HCT116 (cell line): ENCODE measurements at regions not wholly inside any gene's neighbourhood (a gene's known extent, or its start where the extent isn't known, plus 50 kb on each side); places are given as distances from the start of the nearest gene placed in this dataset.

Experiments
- ATAC-seq: fragments of 200-7000 bp; cut with Tn5 transposase; 2 replicates; pipeline ENCODE4 v1.9.1; 2020; ENCODE audit warnings: mild to moderate bottlenecking, moderate library complexity
- BruUV-seq: library from RNA; stranded (reverse); fragments of 400-500 nt; replicated peaks from 2 replicates; lab custom pipeline; 2021; lab: Mats Ljungman, UMichigan
- CTCF ChIA-PET: fragments of 300-600 bp; sonication (Branson Sonifier 250); formaldehyde crosslinking; loops from one replicate; lab custom pipeline; 2021; ENCODE audit warnings: antibody characterized with exemption; lab: Charles Lee
- POLR2A ChIA-PET: fragments of 300-600, 350-600 bp; sonication (Branson Sonifier 250); formaldehyde crosslinking; loops from one replicate; lab custom pipeline; 2021; ENCODE audit warnings: antibody characterized with exemption; lab: Charles Lee
- RAD21 ChIA-PET, 2 experiments: fragments of 300-600 bp; sonication (Branson Sonifier 250); formaldehyde crosslinking; loops; one replicate each; lab custom pipeline; 2023; ENCODE audit warnings: low total read pairs in 2 of 2; ENCODE audit not compliant: uncharacterized antibody in 2 of 2, unreplicated experiment in 2 of 2, low non-redundant PET in 1 of 2; lab: Charles Lee
- DNase-seq: peaks from one replicate; pipeline ENCODE4 v3.0.0-alpha.2; 2010; ENCODE audit warnings: low read depth, low spot score
- H2AFZ ChIP-seq: fragments of 200-600 bp; shearing (Covaris generic), sonication (generic); 2 replicates; pipeline ENCODE4 v1.6.1; 2017; ENCODE audit warnings: low read depth, mixed run types, mixed read lengths, antibody characterized with exemption, low read length; ENCODE audit not compliant: poor library complexity, severe bottlenecking
- H3K27ac ChIP-seq: 2 replicates; pipeline ENCODE4 v1.5.1; 2012; ENCODE audit warnings: low read depth, low read length
- H3K27me3 ChIP-seq: fragments of 200-600 bp; sonication (generic); 2 replicates; pipeline ENCODE4 v1.6.1; 2016; ENCODE audit warnings: mixed run types, low read length, mixed read lengths; ENCODE audit not compliant: insufficient read depth
- H3K36me3 ChIP-seq, 2 experiments: fragments of 200-500 bp in 1 of 2; fragments of 200-600 bp in 1 of 2; sonication (Bioruptor generic) in 1 of 2; sonication (generic) in 1 of 2; 2 replicates each; pipeline versions ENCODE4 v1.5.1 to v1.6.1; 2014 to 2016; ENCODE audit warnings: low read length in 2 of 2, inconsistent platforms in 1 of 2, mixed read lengths in 1 of 2, mixed run types in 1 of 2; ENCODE audit not compliant: insufficient read depth in 2 of 2, control insufficient read depth in 1 of 2
- H3K4me1 ChIP-seq, 2 experiments: fragments of 200-600 bp in 1 of 2; sonication (generic) in 1 of 2; 2 replicates each; pipeline versions ENCODE4 v1.5.1 to v1.6.1; 2012 to 2017; ENCODE audit warnings: low read length in 2 of 2, inconsistent platforms in 1 of 2, mild to moderate bottlenecking in 1 of 2, mixed read lengths in 1 of 2, mixed run types in 1 of 2, moderate library complexity in 1 of 2; ENCODE audit not compliant: insufficient read depth in 2 of 2, control insufficient read depth in 1 of 2
- H3K4me2 ChIP-seq: fragments of 200-600 bp; sonication (generic); 2 replicates; pipeline ENCODE4 v1.6.1; 2017; ENCODE audit warnings: mixed run types, low read length, mixed read lengths
- H3K4me3 ChIP-seq, 2 experiments: fragments of 200-600 bp in 1 of 2; sonication (generic) in 1 of 2; replicated peaks in 1 of 2; 2 replicates each; pipeline ENCODE4 v1.5.1; 2011 to 2016; ENCODE audit warnings: low read length in 2 of 2, control low read depth in 1 of 2, low read depth in 1 of 2, mild to moderate bottlenecking in 1 of 2, mixed read lengths in 1 of 2, mixed run types in 1 of 2
- H3K79me2 ChIP-seq: fragments of 200-600 bp; sonication (generic); 2 replicates; pipeline ENCODE4 v1.6.1; 2017; ENCODE audit warnings: mild to moderate bottlenecking, mixed run types, low read length, moderate library complexity, mixed read lengths; ENCODE audit not compliant: insufficient read depth
- H3K9ac ChIP-seq: fragments of 200-600 bp; sonication (generic); 2 replicates; pipeline ENCODE4 v1.6.1; 2016; ENCODE audit warnings: low read length, mixed read lengths
- H3K9me2 ChIP-seq: fragments of 200-600 bp; sonication (generic), shearing (Covaris generic); 2 replicates; pipeline ENCODE4 v1.6.1; 2017; ENCODE audit warnings: mixed run types, mild to moderate bottlenecking, moderate library complexity; ENCODE audit not compliant: insufficient read depth
- H3K9me3 ChIP-seq, 2 experiments: fragments of 200-500 bp in 1 of 2; fragments of 200-600 bp in 1 of 2; sonication (Bioruptor generic) in 1 of 2; sonication (generic) in 1 of 2; 2 replicates each; pipeline ENCODE4 v1.6.1; 2014 to 2017; ENCODE audit warnings: low read length in 2 of 2, mixed read lengths in 2 of 2, inconsistent platforms in 1 of 2, low read depth in 1 of 2, mild to moderate bottlenecking in 1 of 2, mixed run types in 1 of 2, moderate library complexity in 1 of 2; ENCODE audit not compliant: control insufficient read depth in 1 of 2, insufficient read depth in 1 of 2
- H4K20me1 ChIP-seq: fragments of 200-600 bp; sonication (generic), shearing (Covaris generic); 2 replicates; pipeline ENCODE4 v1.6.1; 2017; ENCODE audit warnings: mixed run types, mild to moderate bottlenecking, moderate library complexity; ENCODE audit not compliant: insufficient read depth
- CBX3 ChIP-seq: IDR thresholded peaks from 2 replicates; pipeline ENCODE4 v1.6.1; 2012; ENCODE audit warnings: low read depth
- CEBPB ChIP-seq: IDR thresholded peaks from 2 replicates; pipeline ENCODE4 v1.6.1; 2012; ENCODE audit warnings: low read depth
- EGR1 ChIP-seq: IDR thresholded peaks from 2 replicates; pipeline ENCODE4 v1.6.1; 2012; ENCODE audit warnings: low read depth
- ELF1 ChIP-seq: IDR thresholded peaks from 2 replicates; pipeline ENCODE4 v1.6.1; 2012; ENCODE audit warnings: low read depth, borderline replicate concordance
- EZH2 ChIP-seq: fragments of 200-600 bp; sonication (generic); IDR thresholded peaks from 2 replicates; pipeline ENCODE4 v1.6.1; 2017; ENCODE audit warnings: antibody characterized with exemption, mixed run types
- JUND ChIP-seq: IDR thresholded peaks from 2 replicates; pipeline ENCODE4 v1.6.1; 2012
- POLR2AphosphoS5 ChIP-seq: IDR thresholded peaks from 2 replicates; pipeline ENCODE4 v1.6.1; 2011; ENCODE audit warnings: mild to moderate bottlenecking, low read depth, low read length, moderate library complexity
- RAD21 ChIP-seq: IDR thresholded peaks from 2 replicates; pipeline ENCODE4 v1.6.1; 2012; ENCODE audit warnings: low read depth, mild to moderate bottlenecking
- SIN3A ChIP-seq: IDR thresholded peaks from 2 replicates; pipeline ENCODE4 v1.6.1; 2012; ENCODE audit warnings: low read depth
- SRF ChIP-seq: IDR thresholded peaks from 2 replicates; pipeline ENCODE4 v1.6.1; 2012; ENCODE audit warnings: low read depth
- TCF7L2 ChIP-seq: IDR thresholded peaks from 2 replicates; pipeline ENCODE4 v1.7.0; 2011; ENCODE audit warnings: borderline replicate concordance, inconsistent platforms; ENCODE audit not compliant: insufficient read depth, insufficient read length; ENCODE audit errors: extremely low read depth
- intact Hi-C: fragments of 100-400 bp; cut with micrococcal nuclease; formaldehyde crosslinking; loops from 2 replicates; pipeline ENCODE4 v1.10.0; 2022
- TF ChIP-seq, protein P1 (sequence below): IDR thresholded peaks from 2 replicates; pipeline ENCODE4 v1.6.1; 2012
- TF ChIP-seq, protein P2 (sequence below), 3 experiments: fragments of 200-600 bp in 1 of 3; sonication (generic) in 1 of 3; IDR thresholded peaks in 2 of 3; conservative IDR thresholded peaks in 1 of 3; 2 replicates each; pipeline ENCODE4 v1.5.1; 2012 to 2017; ENCODE audit warnings: low read depth in 2 of 3, low read length in 2 of 3, antibody characterized with exemption in 1 of 3, borderline replicate concordance in 1 of 3, control low read depth in 1 of 3, mild to moderate bottlenecking in 1 of 3, mixed read lengths in 1 of 3, mixed run types in 1 of 3, moderate library complexity in 1 of 3; ENCODE audit not compliant: insufficient read depth in 1 of 3

DNA sequence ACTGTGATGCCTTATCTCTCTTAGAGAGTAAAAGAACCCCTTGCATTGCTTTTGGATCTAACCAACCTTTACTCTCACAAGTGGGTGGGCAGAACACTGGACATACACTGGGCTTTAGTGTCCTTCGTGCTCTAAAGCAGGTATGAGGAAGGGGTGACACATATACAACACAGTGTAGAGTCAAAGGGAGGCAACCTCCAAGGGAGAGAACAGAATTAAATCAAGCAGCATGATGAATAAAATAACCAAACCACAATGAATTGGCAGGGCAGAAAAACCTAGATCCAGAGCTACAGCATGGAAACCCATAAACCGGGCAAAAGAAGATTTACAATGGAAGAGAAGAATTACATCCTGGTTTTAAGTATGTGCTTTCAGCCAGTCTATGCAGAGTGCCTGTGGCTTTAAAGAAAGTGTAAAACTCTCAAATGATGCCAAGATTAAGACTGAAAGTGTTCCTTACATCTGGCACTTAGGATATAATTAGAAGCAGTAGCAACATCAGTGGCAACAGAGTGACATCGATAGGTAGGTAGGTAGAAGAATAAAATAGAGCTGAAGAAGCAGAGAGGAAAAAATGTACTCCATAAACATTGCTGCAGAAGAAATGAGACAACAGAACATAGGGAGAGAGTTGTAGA is 191.7 kb upstream of the ZC3H15 start:
- TF ChIP-seq JUND (no peak), CBX3 (no peak), EGR1 (no peak), SIN3A (no peak), POLR2AphosphoS5 (no peak), RAD21 (no peak), SRF (no peak)
- TF ChIP-seq, protein P1, sequence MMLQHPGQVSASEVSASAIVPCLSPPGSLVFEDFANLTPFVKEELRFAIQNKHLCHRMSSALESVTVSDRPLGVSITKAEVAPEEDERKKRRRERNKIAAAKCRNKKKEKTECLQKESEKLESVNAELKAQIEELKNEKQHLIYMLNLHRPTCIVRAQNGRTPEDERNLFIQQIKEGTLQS: no peak
- no peaks in the 10 kb centered on the region for H3K4me1 ChIP-seq
- H3K79me2 ChIP-seq: no peaks in the 10 kb centered on the region
- ChIA-PET POLR2A (no interaction called here), CTCF (no interaction called here), RAD21 (no interaction called here)
- H3K9ac ChIP-seq: no peak overlapping the region
- no TSS peak for BruUV-seq
- H2AFZ ChIP-seq: no peak overlapping the region
- H3K27me3 ChIP-seq: no peaks in the 10 kb centered on the region
- H3K36me3 ChIP-seq: no peaks in the 10 kb centered on the region
- intact Hi-C loops: no loop called here
- H3K27ac ChIP-seq: no peak overlapping the region
- ATAC-seq (no peak), DNase-seq (no peak)
- H3K4me2 ChIP-seq: no peak overlapping the region
- no peak overlapping the region for H3K4me3 ChIP-seq
- no peaks in the 10 kb centered on the region for H3K9me2 ChIP-seq
- no peaks in the 10 kb centered on the region for H3K9me3 ChIP-seq
- H4K20me1 ChIP-seq: no peaks in the 10 kb centered on the region

DNA sequence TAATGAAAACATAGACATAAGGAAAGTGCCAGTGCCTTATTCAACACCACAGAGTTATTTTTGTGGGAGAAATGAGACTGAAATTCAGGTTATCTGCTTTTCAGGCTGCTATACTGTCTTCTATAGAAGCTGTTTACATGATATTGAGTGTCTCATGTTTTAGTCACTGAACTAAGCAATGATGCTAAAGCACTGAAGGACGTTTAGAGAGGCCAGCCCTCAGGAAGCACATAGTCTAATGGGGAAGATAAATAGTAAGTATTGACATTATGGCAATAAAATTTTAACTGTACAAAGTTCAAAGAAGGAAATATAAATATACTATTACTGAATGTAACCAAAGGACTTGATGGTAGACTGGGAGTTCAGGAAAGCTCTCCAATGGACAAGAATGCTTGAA is 186.4 kb upstream of the ZC3H15 start:
- ChIA-PET CTCF (no interaction called here), RAD21 (no interaction called here), POLR2A (no interaction called here)
- Histone ChIP-seq H4K20me1 (no peaks in the 10 kb centered on the region), H3K9ac (no peak overlapping the region), H3K27me3 (no peaks in the 10 kb centered on the region), H3K4me1 (no peaks in the 10 kb centered on the region), H3K4me3 (no peak overlapping the region), H3K9me3 (no peaks in the 10 kb centered on the region), H2AFZ (no peak overlapping the region), H3K36me3 (no peaks in the 10 kb centered on the region), H3K4me2 (no peak overlapping the region), H3K9me2 (no peaks in the 10 kb centered on the region), H3K27ac (no peak overlapping the region), H3K79me2 (no peaks in the 10 kb centered on the region)
- no peak for TF ChIP-seq ELF1
- TF ChIP-seq, protein P2, sequence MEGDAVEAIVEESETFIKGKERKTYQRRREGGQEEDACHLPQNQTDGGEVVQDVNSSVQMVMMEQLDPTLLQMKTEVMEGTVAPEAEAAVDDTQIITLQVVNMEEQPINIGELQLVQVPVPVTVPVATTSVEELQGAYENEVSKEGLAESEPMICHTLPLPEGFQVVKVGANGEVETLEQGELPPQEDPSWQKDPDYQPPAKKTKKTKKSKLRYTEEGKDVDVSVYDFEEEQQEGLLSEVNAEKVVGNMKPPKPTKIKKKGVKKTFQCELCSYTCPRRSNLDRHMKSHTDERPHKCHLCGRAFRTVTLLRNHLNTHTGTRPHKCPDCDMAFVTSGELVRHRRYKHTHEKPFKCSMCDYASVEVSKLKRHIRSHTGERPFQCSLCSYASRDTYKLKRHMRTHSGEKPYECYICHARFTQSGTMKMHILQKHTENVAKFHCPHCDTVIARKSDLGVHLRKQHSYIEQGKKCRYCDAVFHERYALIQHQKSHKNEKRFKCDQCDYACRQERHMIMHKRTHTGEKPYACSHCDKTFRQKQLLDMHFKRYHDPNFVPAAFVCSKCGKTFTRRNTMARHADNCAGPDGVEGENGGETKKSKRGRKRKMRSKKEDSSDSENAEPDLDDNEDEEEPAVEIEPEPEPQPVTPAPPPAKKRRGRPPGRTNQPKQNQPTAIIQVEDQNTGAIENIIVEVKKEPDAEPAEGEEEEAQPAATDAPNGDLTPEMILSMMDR (IDR thresholded peaks at IDR 0.05 in 2 of 3, conservative IDR thresholded peaks at IDR 0.05 in 1 of 3; ENCODE audit: borderline replicate concordance in 1 of 3, insufficient read depth in 1 of 3, low read depth in 2 of 3, low read length in 2 of 3): no peak
- TF ChIP-seq EZH2: no peak
- TF ChIP-seq TCF7L2: no peak
- no peak for TF ChIP-seq CEBPB
- ATAC-seq: no peak
- DNase-seq: no peak
- no TSS peak for BruUV-seq
- intact Hi-C loops: no loop called here
